ENCODE measurements at regions not wholly inside any gene's neighbourhood (a gene's known extent, or its start where the extent isn't known, plus 50 kb on each side); places are given as distances from the start of the nearest gene placed in this dataset.

DNA sequence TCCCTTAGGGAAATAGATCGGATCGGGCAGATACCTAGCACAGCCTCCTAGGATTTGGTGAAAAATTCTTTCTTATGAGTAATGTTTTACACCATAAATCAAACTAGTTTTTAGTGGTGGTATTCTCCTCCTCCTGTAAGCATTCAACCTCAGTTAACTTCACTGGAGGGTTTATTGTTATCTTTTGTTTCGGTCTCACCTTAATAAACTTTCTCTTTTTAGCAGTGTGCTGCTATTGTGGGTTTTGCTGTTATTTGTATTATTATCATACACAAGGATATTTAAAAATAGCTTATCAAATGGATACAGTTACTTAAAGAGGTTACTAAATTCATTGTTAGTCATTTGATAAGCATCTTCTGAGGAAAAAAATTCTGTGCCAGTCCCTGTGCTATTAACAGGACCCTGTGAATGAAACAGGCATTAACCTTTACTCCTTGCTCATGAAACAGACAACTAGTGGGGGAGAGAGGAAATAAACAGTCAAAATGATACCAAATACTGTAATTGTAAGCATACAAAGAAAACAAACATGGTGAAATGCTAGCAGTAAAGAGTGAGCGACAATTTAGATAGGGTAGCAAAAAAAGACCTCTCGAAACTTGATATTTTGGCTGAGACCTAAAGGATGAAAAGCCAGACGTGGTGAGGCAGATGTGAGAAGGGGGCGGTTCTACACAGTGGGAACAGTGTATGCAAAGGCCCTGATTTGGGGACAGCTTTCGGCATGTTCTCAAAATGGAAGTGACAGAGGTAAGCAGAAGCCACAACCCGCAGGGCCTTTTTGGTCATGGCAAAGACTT lies 178.7 kb upstream of the SOX5 start:
- Histone ChIP-seq H3K4me1 (no peaks in the 10 kb centered on the region), H3K27me3 (ENCODE audit: low read depth) (no peaks in the 10 kb centered on the region), H3K27ac (no peak overlapping the region), H3K9me3 (no peaks in the 10 kb centered on the region), H3K36me3 (no peaks in the 10 kb centered on the region), H3K4me3 (no peak overlapping the region)
- intact Hi-C loops (cut with DNase I): no loop called here
- no peak for DNase-seq
- no peak for ATAC-seq
- TF ChIP-seq, protein P1, sequence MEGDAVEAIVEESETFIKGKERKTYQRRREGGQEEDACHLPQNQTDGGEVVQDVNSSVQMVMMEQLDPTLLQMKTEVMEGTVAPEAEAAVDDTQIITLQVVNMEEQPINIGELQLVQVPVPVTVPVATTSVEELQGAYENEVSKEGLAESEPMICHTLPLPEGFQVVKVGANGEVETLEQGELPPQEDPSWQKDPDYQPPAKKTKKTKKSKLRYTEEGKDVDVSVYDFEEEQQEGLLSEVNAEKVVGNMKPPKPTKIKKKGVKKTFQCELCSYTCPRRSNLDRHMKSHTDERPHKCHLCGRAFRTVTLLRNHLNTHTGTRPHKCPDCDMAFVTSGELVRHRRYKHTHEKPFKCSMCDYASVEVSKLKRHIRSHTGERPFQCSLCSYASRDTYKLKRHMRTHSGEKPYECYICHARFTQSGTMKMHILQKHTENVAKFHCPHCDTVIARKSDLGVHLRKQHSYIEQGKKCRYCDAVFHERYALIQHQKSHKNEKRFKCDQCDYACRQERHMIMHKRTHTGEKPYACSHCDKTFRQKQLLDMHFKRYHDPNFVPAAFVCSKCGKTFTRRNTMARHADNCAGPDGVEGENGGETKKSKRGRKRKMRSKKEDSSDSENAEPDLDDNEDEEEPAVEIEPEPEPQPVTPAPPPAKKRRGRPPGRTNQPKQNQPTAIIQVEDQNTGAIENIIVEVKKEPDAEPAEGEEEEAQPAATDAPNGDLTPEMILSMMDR (IDR thresholded peaks at IDR 0.05): no peak

DNA sequence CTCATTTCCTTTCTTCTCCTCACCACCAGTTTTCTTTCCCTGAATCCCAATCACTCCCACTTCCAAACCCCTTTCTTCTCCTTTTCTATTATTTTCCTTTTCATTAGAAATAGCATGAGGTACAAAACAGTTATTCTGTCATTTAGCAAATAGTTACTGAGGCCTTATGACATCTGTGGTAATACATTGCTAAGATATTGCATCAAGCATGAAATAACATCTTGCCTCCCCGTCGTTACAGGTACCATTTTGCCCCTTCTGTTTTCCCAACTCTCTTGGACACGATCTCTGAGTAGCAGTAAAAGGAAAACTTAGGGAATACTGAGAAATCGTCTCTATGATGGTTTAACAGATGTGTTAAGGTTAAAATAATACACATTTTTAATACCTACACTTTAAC lies 175.8 kb upstream of the SOX5 start:
- no peaks in the 10 kb centered on the region for H3K36me3 ChIP-seq
- DNase-seq: no peak
- no peaks in the 10 kb centered on the region for H3K27me3 ChIP-seq (ENCODE audit: low read depth)
- intact Hi-C loops (cut with DNase I): no loop called here
- TF ChIP-seq, protein P1 (IDR thresholded peaks at IDR 0.05): no peak
- H3K27ac ChIP-seq: no peak overlapping the region
- H3K4me3 ChIP-seq: no peak overlapping the region
- no peak for ATAC-seq
- H3K4me1 ChIP-seq: no peaks in the 10 kb centered on the region
- no peaks in the 10 kb centered on the region for H3K9me3 ChIP-seq

DNA sequence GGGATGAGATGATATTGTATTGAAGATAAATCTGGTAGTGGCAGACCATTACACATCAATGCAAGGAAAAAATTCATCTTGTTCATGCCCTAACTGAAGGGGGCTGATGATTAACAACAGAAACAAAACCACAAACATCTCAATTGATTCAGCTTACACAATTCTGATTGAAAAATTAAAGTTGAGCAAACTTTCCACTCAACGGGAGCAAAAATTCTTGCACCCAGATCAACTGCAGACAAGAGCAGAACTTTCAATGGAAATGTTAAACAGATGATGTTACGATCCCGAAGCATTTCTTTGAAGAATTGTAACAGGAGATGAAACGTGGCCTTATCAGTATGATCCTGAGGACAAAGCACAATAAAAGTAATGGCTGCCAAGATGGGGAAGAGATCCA lies 172.4 kb upstream of the SOX5 start:
- H3K27ac ChIP-seq: no peak overlapping the region
- no peaks in the 10 kb centered on the region for H3K27me3 ChIP-seq (ENCODE audit: low read depth)
- H3K4me1 ChIP-seq: no peaks in the 10 kb centered on the region
- no peak for ATAC-seq
- no peak overlapping the region for H3K4me3 ChIP-seq
- TF ChIP-seq, protein P1 (IDR thresholded peaks at IDR 0.05): no peak
- H3K36me3 ChIP-seq: no peaks in the 10 kb centered on the region
- no peak for DNase-seq
- H3K9me3 ChIP-seq: no peaks in the 10 kb centered on the region
- intact Hi-C loops (cut with DNase I): no loop called here

DNA sequence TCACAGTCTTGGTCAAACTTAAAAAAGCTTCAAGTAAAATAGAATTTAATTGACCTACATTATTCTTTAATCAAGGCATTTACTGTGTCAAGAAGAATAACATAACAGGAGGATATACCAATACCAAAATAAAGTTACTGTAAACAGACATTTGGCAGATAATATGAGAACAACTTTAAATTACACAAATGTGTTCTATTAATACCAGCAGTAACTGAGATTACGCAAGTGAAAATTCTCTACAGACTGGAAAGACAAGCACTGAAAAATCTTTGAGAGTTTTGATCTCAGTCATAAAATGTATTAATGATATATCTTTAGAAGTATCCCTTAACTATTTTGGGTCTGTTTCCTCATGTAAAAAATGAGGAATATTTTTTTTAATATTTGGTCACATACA lies 169.2 kb upstream of the SOX5 start:
- no peaks in the 10 kb centered on the region for H3K27me3 ChIP-seq (ENCODE audit: low read depth)
- H3K4me3 ChIP-seq: no peak overlapping the region
- no peaks in the 10 kb centered on the region for H3K36me3 ChIP-seq
- H3K4me1 ChIP-seq: no peaks in the 10 kb centered on the region
- TF ChIP-seq, protein P1 (IDR thresholded peaks at IDR 0.05): no peak
- no peaks in the 10 kb centered on the region for H3K9me3 ChIP-seq
- no peak overlapping the region for H3K27ac ChIP-seq
- ATAC-seq: no peak
- no peak for DNase-seq
- intact Hi-C loops (cut with DNase I): no loop called here

DNA sequence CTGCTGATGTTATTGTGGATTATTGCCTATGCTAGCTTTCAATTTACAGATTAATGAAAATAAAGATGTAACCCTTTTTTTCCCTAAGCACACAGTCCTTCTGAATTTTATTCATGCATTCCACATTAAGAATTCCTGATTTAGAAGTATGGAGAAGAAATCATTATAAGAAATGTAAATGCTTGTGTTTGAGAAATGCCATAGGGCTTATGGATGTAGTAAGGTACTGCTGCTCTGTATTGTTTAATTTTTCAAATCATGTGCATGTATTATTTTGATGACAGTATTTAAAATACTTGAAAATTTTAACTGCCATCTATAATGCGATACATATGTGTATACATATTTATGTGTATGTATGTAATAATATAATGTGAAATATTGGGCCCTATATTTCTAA lies 167.1 kb upstream of the SOX5 start:
- no peaks in the 10 kb centered on the region for H3K4me1 ChIP-seq
- H3K36me3 ChIP-seq: no peaks in the 10 kb centered on the region
- intact Hi-C loops (cut with DNase I): no loop called here
- H3K4me3 ChIP-seq: no peak overlapping the region
- H3K9me3 ChIP-seq: no peaks in the 10 kb centered on the region
- ATAC-seq (no peak), DNase-seq (no peak)
- H3K27me3 ChIP-seq (ENCODE audit: low read depth): no peaks in the 10 kb centered on the region
- TF ChIP-seq, protein P1 (IDR thresholded peaks at IDR 0.05): no peak
- no peak overlapping the region for H3K27ac ChIP-seq

Measured in lower lobe of right lung (tissue), 2 donors.